NCI-H748 treated with DMSO at 0.1 percent for 48 hours (cell line): ENCODE measurements at regions not wholly inside any gene's neighbourhood (a gene's known extent, or its start where the extent isn't known, plus 50 kb on each side); places are given as distances from the start of the nearest gene placed in this dataset.

Experiments
- DNase-seq: peaks from one replicate; lab custom pipeline; 2025; lab: John Stamatoyannopoulos, UW

DNA sequence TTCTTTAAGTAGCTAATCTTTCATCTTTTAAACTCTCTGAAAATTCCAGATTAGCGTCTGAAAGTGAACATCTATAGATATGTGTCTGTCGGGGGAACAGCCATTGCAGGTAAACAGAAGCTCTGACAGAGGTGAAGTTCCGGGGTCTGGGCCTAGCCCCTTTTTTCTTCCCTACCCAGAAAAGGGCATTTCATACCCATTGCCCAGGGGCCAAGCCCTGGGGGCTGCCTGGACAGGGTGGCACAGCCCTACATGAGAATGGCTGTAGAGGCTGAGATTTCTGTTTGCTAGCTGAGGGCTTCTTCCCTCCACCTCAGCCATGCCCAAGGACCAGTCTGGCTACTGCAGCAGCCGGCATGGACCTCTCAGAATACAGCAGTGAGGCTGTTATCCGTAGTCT, 327.0 kb upstream of the PLET1 start:
- no peak for DNase-seq

DNA sequence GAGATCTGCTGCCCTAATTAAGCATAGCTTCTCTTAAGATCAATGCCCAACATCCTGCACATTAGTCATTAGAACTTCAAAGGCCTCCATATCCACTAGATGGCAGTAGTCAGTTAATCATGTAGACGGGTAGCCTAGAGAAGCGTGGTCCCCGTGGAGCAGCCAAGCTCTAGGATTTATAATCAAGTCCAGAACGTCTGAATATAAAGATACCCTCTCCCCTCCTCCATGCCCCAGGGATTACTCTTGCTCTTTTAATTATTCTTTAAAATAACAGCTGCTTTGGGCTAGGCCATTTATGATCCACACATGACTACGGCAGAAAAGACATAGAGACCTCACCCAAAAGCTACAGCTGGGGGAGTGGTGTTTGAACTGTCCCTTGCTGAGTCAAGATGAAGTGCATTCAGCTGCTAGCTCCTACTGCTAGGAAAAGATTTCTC, 327.6 kb upstream of the PLET1 start:
- peak; percentile 84 for DNase-seq

DNA sequence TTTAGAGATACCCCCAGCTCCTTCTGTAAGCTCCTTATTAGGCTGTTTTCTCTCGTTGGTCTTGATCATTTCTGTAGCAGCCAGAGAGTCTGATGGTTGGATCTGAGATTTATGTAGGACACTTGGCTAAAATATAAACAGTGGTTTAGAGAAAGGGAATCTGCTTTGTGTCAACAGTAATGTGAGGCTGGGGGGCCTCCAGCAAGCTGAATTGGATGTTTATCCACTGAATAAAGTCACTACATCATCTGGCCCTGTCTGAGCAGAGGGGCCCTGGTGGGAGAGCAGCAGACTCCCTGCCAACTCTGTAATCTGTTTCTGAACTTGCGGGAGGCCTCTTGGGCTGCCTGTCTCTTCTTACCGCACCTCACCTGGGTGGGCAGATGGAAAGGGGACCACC, 328.5 kb upstream of the PLET1 start:
- DNase-seq: no peak

DNA sequence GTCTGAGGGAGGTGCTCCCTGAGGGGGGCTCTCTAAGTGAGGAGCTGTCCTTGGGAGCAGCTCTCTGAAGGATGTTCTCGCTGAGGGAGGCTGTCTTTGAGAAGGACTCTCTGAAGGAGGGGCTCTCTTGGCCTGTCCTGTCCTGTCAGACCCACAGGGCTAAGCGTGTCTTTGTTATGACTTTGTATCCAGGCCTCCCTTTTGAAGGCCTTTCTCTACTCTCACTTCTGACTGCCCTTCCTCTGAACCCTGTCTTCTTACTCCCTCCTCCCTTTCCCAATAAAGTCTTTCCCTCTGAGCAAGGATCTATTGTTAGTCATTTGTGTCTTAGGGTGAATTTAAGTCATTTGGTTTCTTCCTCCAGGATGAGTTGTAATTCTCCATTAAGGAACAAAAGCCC, 330.1 kb upstream of the PLET1 start:
- no peak for DNase-seq

DNA sequence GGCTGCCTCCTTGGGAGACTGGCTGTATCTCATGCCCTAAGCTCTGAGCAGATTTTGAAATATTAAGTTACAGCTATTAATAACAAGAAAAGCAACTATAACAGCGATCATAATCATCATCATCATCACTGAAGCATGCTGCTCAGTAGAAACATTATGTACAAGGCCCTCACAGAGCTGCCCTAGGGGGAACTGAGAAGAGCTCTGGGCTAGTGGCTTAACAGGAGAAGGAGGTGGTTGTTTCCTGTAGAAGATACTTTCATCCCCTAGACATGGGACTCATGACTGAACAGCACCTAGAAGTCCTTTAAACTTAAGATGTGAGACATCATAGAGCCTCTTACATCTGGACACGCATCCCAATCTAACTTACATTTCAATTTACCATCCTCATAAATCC, 332.8 kb upstream of the PLET1 start:
- no peak for DNase-seq

DNA sequence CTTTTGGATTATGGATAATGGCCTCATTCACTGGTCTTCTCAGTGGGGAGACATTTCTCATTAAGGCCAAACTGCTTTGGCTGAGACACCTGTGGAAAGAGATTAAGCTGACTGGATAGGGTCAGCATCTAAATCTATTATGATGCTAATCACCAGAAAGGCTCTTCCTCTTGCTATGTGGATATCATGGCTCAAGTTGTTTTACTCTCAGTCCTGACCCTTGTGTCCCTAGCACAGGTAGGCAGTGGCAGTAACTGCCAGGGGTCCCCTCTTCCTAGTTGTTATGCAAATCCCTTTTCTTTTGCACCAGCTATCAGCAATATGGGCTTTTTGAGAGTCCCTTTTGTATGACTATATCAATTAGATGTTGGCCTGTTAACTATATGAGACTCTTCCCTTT, 335.7 kb upstream of the PLET1 start:
- DNase-seq: no peak

DNA sequence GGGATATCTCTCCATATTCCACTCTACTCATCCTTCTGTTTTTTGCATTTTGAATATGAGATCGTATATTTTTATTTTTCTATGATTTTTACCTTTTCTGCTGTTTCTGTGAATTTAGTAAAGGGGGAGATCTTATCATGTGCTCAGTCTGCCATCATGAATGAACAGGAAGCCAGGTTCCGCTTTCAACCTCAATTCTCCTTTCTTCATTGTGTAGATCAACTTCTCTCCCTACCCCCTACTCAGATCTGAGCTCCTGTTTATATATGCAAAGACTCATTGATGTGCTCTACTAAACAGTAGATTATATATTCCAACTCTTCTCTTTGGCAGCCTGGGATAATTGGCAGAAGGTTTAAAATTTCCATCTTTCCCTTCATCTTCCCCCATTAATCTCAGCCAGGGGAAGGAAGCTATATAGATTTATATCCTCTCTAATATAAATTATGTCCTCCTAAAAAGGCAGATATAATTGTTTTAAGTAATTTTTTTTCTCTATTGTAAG, 336.7 kb upstream of the PLET1 start:
- no peak for DNase-seq

DNA sequence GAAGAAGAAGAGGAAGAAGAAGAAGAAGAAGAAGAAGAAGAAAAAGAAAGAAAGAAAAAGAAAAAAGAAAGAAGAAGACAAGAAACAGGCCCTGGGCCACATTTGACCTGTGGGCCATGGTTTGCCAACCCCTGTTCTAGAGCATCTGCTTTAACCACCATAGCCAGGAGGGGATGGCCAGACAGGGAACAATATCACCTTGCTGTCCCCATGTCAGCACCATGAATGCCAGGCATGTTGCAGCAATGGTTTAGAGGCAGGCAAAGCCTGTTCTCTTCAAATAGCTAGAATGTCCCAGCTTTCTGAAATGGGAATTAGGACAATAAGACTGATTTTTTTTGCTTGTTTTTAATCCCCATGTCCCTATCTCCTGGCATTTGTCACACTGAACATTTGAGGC, 338.6 kb upstream of the PLET1 start:
- DNase-seq: no peak

DNA sequence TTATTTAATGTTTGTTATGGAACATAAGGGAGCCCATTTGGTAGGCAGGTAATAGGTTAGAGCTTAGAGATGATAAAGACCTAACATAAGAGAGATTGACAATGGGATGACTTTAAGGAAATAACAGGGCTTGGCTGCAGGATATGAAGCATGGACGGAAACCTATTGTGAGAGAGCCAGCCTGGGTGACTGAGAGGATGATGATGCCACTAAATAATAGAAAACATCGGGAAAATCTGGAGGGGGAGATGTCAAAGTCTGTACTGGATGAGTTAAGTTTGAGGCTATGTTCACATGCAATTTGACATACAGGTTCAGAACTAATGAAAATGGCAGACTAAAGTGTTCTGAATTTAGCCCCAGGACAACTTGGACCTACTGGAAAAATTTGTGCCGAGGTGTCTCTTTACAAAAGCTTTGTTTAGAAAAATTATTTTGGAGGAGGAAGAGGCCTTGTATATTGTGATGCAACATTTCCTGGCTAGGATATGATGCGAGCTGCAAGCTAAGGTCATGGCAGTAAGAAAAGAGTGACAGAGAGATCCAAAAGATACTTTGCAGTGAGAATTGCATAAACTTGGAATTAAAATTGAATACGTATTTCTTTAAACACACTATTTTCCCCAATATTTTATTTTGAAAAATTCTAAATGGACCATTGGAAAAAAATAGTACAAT, 339.3 kb upstream of the PLET1 start:
- no peak for DNase-seq

DNA sequence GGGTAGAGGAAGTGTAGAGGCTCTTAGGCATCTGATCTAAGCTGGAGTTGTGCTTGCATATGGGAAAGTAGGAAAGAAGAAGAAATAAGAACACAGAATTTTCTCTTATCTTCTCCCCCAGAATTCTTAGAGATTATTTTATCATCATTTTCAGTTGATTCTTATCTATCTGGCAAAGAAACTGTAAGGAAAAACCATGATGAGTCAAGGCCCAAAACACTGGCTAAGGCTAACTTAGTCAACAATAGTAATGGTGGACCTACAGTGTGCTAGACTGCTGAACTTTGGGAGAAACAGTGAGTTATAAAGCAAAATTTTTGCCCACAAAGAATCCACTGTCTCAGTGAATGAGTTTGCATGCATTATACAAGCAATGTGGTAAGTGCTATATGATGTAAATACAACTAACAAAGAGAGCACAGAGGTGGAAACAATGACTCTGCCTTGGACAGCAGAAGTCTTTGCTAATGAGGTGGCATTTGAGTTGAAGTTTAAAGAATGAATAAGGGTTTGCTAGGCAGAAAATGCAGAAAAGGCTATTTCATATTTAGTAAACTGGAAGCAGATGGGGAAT, 344.5 kb upstream of the PLET1 start:
- no peak for DNase-seq

DNA sequence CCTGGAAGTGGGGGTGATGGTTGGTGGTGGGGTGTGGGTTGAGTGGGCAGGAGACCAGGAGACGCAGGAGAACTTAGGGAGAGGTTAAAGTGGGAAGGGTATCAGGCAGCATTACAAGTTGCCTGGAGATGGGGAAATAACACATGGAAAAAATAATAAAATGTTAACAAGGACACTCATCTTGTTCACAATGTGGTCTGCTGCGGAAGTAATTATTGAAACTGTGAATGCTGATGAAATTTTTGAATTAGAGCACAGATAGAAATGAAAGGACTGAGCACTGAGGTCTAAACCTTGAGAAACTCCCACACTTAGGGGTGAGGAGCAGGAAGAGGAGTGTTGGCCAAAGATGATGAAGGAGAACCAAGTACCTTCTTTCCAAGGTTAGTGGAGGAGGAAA, 346.0 kb upstream of the PLET1 start:
- no peak for DNase-seq

DNA sequence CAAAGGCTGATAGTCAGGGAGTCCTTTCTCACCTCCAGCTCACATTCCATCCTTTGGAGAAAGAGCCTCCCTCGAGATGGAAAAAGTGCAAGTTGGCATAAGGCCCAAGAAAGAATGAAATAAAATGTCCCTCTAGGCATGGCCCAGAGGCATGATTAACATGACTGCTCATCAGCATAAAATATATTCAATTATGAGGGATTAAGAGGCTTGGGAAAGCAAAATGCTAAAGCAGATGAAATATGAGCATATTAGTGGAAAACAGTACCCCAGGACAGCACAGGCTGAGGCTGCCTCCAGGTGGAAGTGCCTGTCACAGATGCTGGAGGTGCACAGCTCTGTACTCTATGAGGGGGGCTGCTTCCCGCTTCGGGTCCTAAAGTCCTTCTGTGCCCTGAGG, 347.8 kb upstream of the PLET1 start:
- no peak for DNase-seq

DNA sequence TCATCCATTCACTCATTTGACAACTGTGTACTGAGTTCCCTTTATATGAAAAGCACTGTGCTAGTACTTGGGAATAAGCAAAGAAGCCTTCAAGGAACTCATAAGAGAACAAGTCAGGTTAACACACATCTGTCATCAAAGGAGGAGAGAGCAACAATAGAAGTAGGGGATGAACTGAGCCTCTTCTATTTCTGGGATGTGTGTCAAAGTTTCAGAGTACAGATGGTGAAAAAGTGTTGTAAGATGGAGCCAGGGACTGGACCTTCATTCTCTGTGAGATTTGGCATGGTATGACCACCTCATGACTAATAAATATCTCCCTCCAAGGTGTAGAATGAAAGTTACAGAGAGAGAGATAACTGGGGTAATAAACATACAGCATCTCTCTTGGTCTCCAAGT, 349.8 kb upstream of the PLET1 start:
- DNase-seq: no peak

DNA sequence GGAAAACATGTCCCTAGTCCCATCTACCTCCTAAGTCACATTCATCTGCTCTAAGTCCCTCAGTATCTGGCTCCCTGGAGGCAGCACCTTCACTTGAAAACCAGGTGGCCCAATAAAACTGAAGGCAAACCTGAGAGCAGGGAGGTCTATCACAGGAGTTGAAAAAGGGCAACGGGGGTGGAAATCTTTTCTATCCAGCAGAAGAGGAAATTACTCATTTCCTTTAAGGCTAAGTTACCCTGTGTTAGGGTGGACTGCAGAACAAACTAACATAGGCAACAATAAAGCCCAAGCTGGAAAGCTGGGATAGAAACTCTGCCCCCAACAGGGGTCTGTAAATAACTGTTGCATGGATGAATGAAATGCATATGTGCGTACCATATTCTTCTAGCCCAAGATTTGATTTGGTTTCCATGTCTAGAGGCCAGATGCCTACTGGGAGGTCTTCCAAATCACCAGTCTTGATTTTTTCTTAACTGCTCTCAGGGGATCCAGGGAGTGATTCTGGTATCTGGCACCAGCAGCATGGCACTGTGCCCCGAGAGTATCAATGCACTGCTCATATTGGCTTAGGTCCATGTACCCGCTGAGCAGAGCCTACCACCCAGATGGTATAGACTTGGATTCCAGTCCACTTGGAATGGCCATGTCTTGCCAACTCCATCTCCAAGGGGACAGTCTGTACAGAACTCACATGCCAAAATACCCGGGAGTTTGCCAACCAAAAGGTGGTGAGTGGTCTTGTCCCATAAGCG, 350.0 kb upstream of the NCAM1 start:
- DNase-seq: no peak

DNA sequence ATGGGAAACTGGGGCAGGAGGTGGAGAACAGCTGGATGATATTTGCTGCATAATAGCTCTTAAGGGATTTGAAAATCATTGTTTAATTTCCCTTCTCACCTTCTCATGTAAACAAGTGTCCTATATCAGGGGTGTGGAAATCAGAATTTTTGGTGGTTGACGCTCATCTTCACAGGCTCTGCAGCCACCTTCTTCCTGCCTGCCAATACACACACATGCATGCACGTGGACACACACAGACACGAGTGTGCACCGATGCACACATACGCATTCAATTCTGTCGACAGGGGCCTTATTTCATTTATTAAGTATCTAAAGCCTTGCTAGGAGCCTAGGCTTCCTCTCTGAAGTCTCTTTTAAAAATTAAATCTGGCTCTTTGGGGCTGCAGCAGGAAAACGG, 349.4 kb upstream of the NCAM1 start:
- no peak for DNase-seq

DNA sequence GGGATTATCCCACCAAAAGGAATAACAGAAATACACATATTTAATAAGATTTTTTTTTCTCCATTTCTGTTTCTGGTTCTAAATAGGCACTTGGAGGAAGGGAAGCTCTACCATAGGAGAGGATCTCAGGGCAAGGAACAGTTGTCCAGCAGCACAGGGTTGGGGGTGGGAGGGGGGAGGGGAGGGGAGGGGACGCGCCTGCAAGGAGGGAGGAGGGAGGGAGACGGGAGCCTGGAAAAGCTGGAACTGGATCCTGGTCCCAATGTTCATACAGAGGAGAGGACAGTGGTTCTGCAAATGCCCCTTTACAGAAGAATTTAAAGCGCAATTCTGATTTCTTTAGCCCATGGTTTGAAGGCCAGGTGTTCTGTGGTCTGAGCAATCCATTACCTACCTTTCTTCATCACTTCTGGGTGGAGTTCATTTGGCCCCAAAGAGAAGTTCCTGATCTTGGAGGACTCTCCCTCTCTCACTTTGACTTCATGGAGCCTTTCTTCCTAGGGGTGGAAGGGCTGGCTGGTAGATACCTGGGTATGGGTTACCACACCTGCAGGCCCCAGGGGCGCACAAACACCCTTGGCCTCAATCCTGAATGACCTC, 348.9 kb upstream of the NCAM1 start:
- DNase-seq: no peak

DNA sequence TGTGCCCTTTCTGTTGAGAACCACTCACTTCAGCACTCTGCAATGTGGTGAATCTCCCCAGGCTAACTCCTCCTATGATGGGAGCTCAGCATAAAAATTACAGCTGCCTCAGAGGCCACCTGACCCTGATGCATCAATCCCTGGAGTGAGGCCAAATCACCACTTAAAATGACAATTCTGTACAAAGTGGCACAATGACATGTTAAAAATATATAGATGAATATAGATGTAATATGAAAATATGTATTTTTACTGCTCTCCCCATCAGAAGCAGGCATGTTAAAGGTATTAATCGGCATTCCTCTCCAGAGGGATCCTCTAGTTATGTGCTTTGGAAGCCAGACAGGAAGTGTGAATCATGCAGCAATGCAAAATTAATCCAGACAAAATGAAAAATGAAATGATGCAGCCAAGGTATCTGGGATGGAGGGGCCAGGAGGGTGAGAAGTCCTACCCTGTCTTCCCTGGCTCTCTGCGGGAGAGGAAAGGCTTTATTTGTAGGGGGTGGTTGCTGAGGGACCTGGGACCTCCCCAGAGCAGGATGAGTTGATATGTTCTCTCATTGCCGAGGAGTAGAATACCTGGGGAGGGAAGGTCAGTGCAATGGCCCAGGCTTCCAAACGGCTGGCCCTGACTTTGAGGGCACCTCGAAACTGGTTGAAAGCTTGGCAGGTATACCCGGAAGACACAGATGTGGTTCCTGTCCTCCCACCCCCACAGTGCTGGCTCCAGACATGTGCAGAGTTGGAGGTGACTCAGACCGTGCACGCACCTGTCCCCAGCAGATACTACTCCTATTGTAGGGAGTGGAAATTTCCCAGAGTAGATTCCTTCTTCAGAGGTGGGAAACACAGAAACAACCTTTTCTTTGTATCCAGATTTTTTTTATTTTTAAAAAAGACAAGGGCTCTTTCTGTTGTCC, 347.9 kb upstream of the NCAM1 start:
- DNase-seq: no peak

DNA sequence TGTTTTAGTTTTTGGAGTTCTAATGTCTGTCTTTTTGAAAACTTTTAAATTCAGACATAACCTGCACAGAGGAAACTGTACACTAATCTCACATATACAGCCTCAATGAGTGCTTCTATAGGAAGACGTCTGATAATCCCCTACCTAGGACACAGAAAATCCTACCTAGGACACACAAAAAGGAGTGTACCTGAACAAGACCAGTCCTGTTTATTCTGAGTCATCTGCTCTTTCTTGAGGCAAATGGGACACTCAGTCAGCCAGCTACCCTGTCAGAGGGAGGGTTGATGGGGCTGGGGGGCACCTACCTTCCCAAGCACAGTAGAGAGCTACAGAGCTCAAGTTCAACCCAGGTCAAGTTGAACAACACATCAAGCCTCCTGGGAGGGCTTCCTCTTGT, 346.6 kb upstream of the NCAM1 start:
- DNase-seq: no peak

DNA sequence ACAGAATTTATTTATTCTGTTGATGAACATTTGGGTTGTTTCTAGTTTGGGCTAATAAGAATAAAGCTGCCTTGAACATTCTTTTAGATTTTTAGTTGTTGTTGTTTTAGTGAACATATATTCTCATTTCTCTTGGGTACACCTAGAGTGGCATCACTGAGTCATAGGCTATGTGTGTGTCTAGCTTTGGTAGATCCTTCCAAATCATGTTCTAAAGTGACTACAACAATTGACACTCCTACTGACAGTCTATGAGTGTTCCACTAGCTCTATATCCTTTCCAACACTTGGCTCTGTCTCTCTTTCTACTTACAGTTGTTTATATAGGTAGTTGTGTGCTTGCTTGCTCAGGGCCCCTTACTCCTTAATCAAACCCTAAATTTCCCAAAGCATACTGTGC, 346.0 kb upstream of the NCAM1 start:
- DNase-seq: no peak

DNA sequence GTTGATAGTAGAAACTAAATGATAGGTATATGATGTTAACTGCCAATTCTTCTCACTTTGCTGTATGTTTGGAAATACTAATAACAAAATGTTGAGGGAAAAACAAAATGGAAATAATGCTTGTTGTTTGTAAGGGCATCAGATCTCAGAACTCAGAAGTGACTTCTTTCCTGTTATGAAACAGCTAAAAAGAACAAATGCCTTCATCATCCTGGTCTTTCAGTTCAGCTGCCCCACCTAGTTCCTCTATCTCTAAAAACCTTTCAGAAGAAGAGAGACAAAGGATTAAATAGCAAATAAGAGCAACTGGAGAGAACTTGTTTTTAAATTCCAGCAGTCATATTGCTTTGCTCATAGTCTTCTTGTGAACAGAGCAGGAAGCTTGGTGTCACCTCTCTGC, 345.3 kb upstream of the NCAM1 start:
- DNase-seq: no peak

DNA sequence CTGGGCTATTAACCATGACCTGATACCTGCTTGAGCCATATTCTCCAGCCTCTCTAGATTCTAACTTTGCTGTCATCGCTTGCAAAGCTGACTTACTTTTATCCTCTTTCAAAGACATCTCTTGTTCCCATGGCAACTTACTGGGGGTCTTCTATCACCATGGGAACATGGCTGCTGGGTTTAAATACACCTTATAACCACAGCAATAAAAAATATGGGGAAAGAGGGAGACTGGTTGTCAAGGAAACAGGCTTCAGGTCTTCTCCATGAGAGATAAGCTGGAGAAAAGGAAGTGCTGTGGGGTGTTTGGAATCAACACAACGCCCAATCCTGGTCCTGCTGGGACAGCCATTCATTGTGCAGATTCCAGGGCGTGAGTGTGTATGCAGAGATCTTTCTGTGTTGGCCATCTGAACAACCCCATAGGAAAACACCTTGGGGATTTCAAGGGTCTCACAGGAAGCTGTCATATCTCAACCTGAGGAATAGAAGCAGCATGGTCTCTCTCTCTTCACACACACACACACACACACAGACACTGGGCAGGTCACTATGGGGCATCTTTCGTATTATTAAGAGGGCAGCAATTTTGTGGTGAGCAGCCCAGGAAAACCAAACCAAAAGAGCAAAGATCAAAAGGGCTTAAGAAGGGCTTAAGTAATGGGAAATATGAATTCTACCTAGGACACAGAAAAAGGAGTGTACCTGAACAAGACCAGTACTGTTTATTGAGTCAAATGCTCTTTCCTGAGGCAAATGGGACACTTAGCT, 344.7 kb upstream of the NCAM1 start:
- no peak for DNase-seq
